GM12878 (cell line): ENCODE measurements at regions not wholly inside any gene's neighbourhood (a gene's known extent, or its start where the extent isn't known, plus 50 kb on each side); places are given as distances from the start of the nearest gene placed in this dataset.

Experiments
- CBFB ChIP-seq: IDR thresholded peaks from 2 replicates; pipeline ENCODE4 v1.6.1; 2016; ENCODE audit warnings: antibody characterized with exemption, low read depth
- USF1 ChIP-seq: IDR thresholded peaks from 2 replicates; pipeline ENCODE4 v1.6.1; 2011; ENCODE audit warnings: borderline replicate concordance, low read depth, mild to moderate bottlenecking, moderate library complexity, mixed read lengths, low read length; ENCODE audit not compliant: insufficient read depth; ENCODE audit errors: extremely low read length
- WRNIP1 ChIP-seq: IDR thresholded peaks from 2 replicates; pipeline ENCODE4 v1.6.1; 2011; ENCODE audit warnings: low read depth, low read length, improper control_type of control experiment, borderline replicate concordance
- TF ChIP-seq, protein P1 (sequence below): fragments of 450-650 bp; IDR thresholded peaks from 2 replicates; pipeline ENCODE4 v1.6.1; 2017; ENCODE audit warnings: mild to moderate bottlenecking, moderate library complexity
- TF ChIP-seq, protein P2 (sequence below): fragments of 150-350 bp; IDR thresholded peaks from 2 replicates; pipeline ENCODE4 v1.6.1; 2014; ENCODE audit warnings: mild to moderate bottlenecking, low read depth, low read length

DNA sequence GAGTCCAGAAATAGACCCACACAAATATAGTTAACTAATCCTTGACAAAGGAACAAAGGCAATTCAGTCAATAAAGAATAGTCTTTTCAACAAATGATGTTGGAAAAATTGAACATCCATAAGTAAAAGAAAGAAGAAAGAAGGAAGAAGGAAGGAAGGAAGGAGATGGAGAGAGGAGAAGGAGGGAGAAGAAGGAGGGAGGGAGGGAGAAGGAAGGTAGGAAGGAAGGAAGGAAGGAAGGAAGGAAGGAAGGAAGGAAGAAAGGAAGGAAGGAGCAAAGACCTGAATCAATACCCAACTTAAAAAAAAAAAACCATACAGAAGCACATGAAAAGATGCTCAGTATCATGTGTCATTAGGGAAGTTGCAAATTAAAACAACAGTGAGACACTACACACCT, 148.3 kb downstream of the ATL2 start (continued):
- TF ChIP-seq, protein P1, sequence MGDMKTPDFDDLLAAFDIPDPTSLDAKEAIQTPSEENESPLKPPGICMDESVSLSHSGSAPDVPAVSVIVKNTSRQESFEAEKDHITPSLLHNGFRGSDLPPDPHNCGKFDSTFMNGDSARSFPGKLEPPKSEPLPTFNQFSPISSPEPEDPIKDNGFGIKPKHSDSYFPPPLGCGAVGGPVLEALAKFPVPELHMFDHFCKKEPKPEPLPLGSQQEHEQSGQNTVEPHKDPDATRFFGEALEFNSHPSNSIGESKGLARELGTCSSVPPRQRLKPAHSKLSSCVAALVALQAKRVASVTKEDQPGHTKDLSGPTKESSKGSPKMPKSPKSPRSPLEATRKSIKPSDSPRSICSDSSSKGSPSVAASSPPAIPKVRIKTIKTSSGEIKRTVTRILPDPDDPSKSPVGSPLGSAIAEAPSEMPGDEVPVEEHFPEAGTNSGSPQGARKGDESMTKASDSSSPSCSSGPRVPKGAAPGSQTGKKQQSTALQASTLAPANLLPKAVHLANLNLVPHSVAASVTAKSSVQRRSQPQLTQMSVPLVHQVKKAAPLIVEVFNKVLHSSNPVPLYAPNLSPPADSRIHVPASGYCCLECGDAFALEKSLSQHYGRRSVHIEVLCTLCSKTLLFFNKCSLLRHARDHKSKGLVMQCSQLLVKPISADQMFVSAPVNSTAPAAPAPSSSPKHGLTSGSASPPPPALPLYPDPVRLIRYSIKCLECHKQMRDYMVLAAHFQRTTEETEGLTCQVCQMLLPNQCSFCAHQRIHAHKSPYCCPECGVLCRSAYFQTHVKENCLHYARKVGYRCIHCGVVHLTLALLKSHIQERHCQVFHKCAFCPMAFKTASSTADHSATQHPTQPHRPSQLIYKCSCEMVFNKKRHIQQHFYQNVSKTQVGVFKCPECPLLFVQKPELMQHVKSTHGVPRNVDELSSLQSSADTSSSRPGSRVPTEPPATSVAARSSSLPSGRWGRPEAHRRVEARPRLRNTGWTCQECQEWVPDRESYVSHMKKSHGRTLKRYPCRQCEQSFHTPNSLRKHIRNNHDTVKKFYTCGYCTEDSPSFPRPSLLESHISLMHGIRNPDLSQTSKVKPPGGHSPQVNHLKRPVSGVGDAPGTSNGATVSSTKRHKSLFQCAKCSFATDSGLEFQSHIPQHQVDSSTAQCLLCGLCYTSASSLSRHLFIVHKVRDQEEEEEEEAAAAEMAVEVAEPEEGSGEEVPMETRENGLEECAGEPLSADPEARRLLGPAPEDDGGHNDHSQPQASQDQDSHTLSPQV: no peak
- TF ChIP-seq WRNIP1: no peak
- no peak for TF ChIP-seq CBFB
- TF ChIP-seq USF1: no peak
- TF ChIP-seq, protein P2, sequence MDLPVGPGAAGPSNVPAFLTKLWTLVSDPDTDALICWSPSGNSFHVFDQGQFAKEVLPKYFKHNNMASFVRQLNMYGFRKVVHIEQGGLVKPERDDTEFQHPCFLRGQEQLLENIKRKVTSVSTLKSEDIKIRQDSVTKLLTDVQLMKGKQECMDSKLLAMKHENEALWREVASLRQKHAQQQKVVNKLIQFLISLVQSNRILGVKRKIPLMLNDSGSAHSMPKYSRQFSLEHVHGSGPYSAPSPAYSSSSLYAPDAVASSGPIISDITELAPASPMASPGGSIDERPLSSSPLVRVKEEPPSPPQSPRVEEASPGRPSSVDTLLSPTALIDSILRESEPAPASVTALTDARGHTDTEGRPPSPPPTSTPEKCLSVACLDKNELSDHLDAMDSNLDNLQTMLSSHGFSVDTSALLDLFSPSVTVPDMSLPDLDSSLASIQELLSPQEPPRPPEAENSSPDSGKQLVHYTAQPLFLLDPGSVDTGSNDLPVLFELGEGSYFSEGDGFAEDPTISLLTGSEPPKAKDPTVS: no peak
